ENCODE measurements at regions not wholly inside any gene's neighbourhood (a gene's known extent, or its start where the extent isn't known, plus 50 kb on each side); places are given as distances from the start of the nearest gene placed in this dataset.

- Histone ChIP-seq H3K27ac (ENCODE audit: low read depth in 1 of 2, low read length in 2 of 2) (no peak overlapping the region), H3K4me1 (ENCODE audit: control insufficient read depth in 1 of 2, insufficient read depth in 2 of 2, low read length in 2 of 2) (peaks cover 0 to 3% of the 10 kb centered on the region in 2 donors), H3K9me3 (ENCODE audit: control insufficient read depth, low read length) (no peaks in the 10 kb centered on the region), H3K36me3 (ENCODE audit: control insufficient read depth in 1 of 2, insufficient read depth in 2 of 2, low read length in 1 of 2) (no peaks in the 10 kb centered on the region), H3K27me3 (ENCODE audit: control insufficient read depth in 1 of 2, insufficient read depth in 2 of 2, low read length in 1 of 2) (no peaks in the 10 kb centered on the region), H3K4me3 (ENCODE audit: low read length in 2 of 2) (no peak overlapping the region)
- intact Hi-C loops (cut with DNase I), result no loop called here
- no peak for ATAC-seq (ENCODE audit: low FRiP score)
- WGBS, 2 donors, result 93% methylated on average over 6 of the region's 6 CpGs
- no peak for DNase-seq
These were observed 194.6 kb upstream of the PHYHIPL start for GRCh38 chr10:58981846-58982245.

GRCh38 chr10:58982470-58983239, 193.8 kb upstream of the PHYHIPL start:
- DNase-seq (no peak), ATAC-seq (ENCODE audit: low FRiP score) (peak; percentile 67)
- no peak overlapping the region for H3K4me3 ChIP-seq (ENCODE audit: low read length in 2 of 2)
- H3K27me3 ChIP-seq (ENCODE audit: control insufficient read depth in 1 of 2, insufficient read depth in 2 of 2, low read length in 1 of 2), result no peaks in the 10 kb centered on the region
- H3K27ac ChIP-seq (ENCODE audit: low read depth in 1 of 2, low read length in 2 of 2), result no peak overlapping the region
- H3K9me3 ChIP-seq (ENCODE audit: control insufficient read depth, low read length), result no peaks in the 10 kb centered on the region
- 61 to 68% methylated on average over 3 of the region's 3 CpGs for WGBS, 2 donors
- peaks cover 0 to 3% of the 10 kb centered on the region in 2 donors for H3K4me1 ChIP-seq (ENCODE audit: control insufficient read depth in 1 of 2, insufficient read depth in 2 of 2, low read length in 2 of 2)
- H3K36me3 ChIP-seq (ENCODE audit: control insufficient read depth in 1 of 2, insufficient read depth in 2 of 2, low read length in 1 of 2), result no peaks in the 10 kb centered on the region
- intact Hi-C loops (cut with DNase I), result no loop called here

- ATAC-seq (ENCODE audit: low FRiP score) (no peak), DNase-seq (no peak)
- WGBS, 2 donors, result 91 to 92% methylated on average over 3 of the region's 3 CpGs
- intact Hi-C loops (cut with DNase I), result no loop called here
- Histone ChIP-seq H3K9me3 (ENCODE audit: control insufficient read depth, low read length) (no peaks in the 10 kb centered on the region), H3K4me1 (ENCODE audit: control insufficient read depth in 1 of 2, insufficient read depth in 2 of 2, low read length in 2 of 2) (peaks cover 0 to 3% of the 10 kb centered on the region in 2 donors), H3K27ac (ENCODE audit: low read depth in 1 of 2, low read length in 2 of 2) (no peak overlapping the region), H3K4me3 (ENCODE audit: low read length in 2 of 2) (no peak overlapping the region), H3K36me3 (ENCODE audit: control insufficient read depth in 1 of 2, insufficient read depth in 2 of 2, low read length in 1 of 2) (no peaks in the 10 kb centered on the region), H3K27me3 (ENCODE audit: control insufficient read depth in 1 of 2, insufficient read depth in 2 of 2, low read length in 1 of 2) (no peaks in the 10 kb centered on the region)
These were observed 191.2 kb upstream of the PHYHIPL start for GRCh38 chr10:58985216-58985615.

- WGBS, 2 donors, result 95 to 97% methylated on average over 2 of the region's 2 CpGs
- ATAC-seq (ENCODE audit: low FRiP score) (no peak), DNase-seq (no peak)
- Histone ChIP-seq H3K4me3 (ENCODE audit: low read length in 2 of 2) (no peak overlapping the region), H3K27ac (ENCODE audit: low read depth in 1 of 2, low read length in 2 of 2) (no peak overlapping the region), H3K36me3 (ENCODE audit: control insufficient read depth in 1 of 2, insufficient read depth in 2 of 2, low read length in 1 of 2) (no peaks in the 10 kb centered on the region), H3K4me1 (ENCODE audit: control insufficient read depth in 1 of 2, insufficient read depth in 2 of 2, low read length in 2 of 2) (peaks cover 0 to 4% of the 10 kb centered on the region in 2 donors), H3K27me3 (ENCODE audit: control insufficient read depth in 1 of 2, insufficient read depth in 2 of 2, low read length in 1 of 2) (no peaks in the 10 kb centered on the region), H3K9me3 (ENCODE audit: control insufficient read depth, low read length) (no peaks in the 10 kb centered on the region)
- intact Hi-C loops (cut with DNase I), result no loop called here
These were observed 186.9 kb upstream of the PHYHIPL start for GRCh38 chr10:58989486-58990039.

GRCh38 chr10:58990693-58991092, 185.8 kb upstream of the PHYHIPL start:
- Histone ChIP-seq H3K9me3 (ENCODE audit: control insufficient read depth, low read length) (no peaks in the 10 kb centered on the region), H3K27ac (ENCODE audit: low read depth in 1 of 2, low read length in 2 of 2) (no peak overlapping the region), H3K4me3 (ENCODE audit: low read length in 2 of 2) (no peak overlapping the region), H3K36me3 (ENCODE audit: control insufficient read depth in 1 of 2, insufficient read depth in 2 of 2, low read length in 1 of 2) (no peaks in the 10 kb centered on the region), H3K4me1 (ENCODE audit: control insufficient read depth in 1 of 2, insufficient read depth in 2 of 2, low read length in 2 of 2) (peaks cover 0 to 4% of the 10 kb centered on the region in 2 donors), H3K27me3 (ENCODE audit: control insufficient read depth in 1 of 2, insufficient read depth in 2 of 2, low read length in 1 of 2) (no peaks in the 10 kb centered on the region)
- WGBS, 2 donors, result 94 to 96% methylated on average over 2 of the region's 2 CpGs
- DNase-seq (no peak), ATAC-seq (ENCODE audit: low FRiP score) (no peak)
- intact Hi-C loops (cut with DNase I), result no loop called here

- DNase-seq, result no peak
- Histone ChIP-seq H3K4me3 (ENCODE audit: low read length in 2 of 2) (no peak overlapping the region), H3K4me1 (ENCODE audit: control insufficient read depth in 1 of 2, insufficient read depth in 2 of 2, low read length in 2 of 2) (peaks cover 0 to 4% of the 10 kb centered on the region in 2 donors), H3K27me3 (ENCODE audit: control insufficient read depth in 1 of 2, insufficient read depth in 2 of 2, low read length in 1 of 2) (no peaks in the 10 kb centered on the region), H3K36me3 (ENCODE audit: control insufficient read depth in 1 of 2, insufficient read depth in 2 of 2, low read length in 1 of 2) (no peaks in the 10 kb centered on the region), H3K27ac (ENCODE audit: low read depth in 1 of 2, low read length in 2 of 2) (no peak overlapping the region), H3K9me3 (ENCODE audit: control insufficient read depth, low read length) (no peaks in the 10 kb centered on the region)
- intact Hi-C loops (cut with DNase I), result no loop called here
- ATAC-seq (ENCODE audit: low FRiP score), result no peak
These were observed 184.6 kb upstream of the PHYHIPL start for GRCh38 chr10:58991856-58992255.

GRCh38 chr10:58992830-58993460, 183.5 kb upstream of the PHYHIPL start:
- ATAC-seq (ENCODE audit: low FRiP score) (no peak), DNase-seq (no peak)
- no peaks in the 10 kb centered on the region for H3K9me3 ChIP-seq (ENCODE audit: control insufficient read depth, low read length)
- H3K36me3 ChIP-seq (ENCODE audit: control insufficient read depth in 1 of 2, insufficient read depth in 2 of 2, low read length in 1 of 2), result no peaks in the 10 kb centered on the region
- no peak overlapping the region for H3K27ac ChIP-seq (ENCODE audit: low read depth in 1 of 2, low read length in 2 of 2)
- 46 to 54% methylated on average over 4 of the region's 4 CpGs for WGBS, 2 donors
- intact Hi-C loops (cut with DNase I), result no loop called here
- H3K4me1 ChIP-seq (ENCODE audit: control insufficient read depth in 1 of 2, insufficient read depth in 2 of 2, low read length in 2 of 2), result peaks cover 0 to 4% of the 10 kb centered on the region in 2 donors
- no peak overlapping the region for H3K4me3 ChIP-seq (ENCODE audit: low read length in 2 of 2)
- H3K27me3 ChIP-seq (ENCODE audit: control insufficient read depth in 1 of 2, insufficient read depth in 2 of 2, low read length in 1 of 2), result no peaks in the 10 kb centered on the region

GRCh38 chr10:58993480-58994221, 182.8 kb upstream of the PHYHIPL start:
- no peaks in the 10 kb centered on the region for H3K9me3 ChIP-seq (ENCODE audit: control insufficient read depth, low read length)
- H3K27ac ChIP-seq (ENCODE audit: low read depth in 1 of 2, low read length in 2 of 2), result no peak overlapping the region
- no peaks in the 10 kb centered on the region for H3K36me3 ChIP-seq (ENCODE audit: control insufficient read depth in 1 of 2, insufficient read depth in 2 of 2, low read length in 1 of 2)
- H3K4me3 ChIP-seq (ENCODE audit: low read length in 2 of 2), result no peak overlapping the region
- peaks cover 0 to 4% of the 10 kb centered on the region in 2 donors for H3K4me1 ChIP-seq (ENCODE audit: control insufficient read depth in 1 of 2, insufficient read depth in 2 of 2, low read length in 2 of 2)
- ATAC-seq (ENCODE audit: low FRiP score) (no peak), DNase-seq (no peak)
- WGBS, 2 donors, result 48 to 50% methylated on average over 7 of the region's 7 CpGs
- H3K27me3 ChIP-seq (ENCODE audit: control insufficient read depth in 1 of 2, insufficient read depth in 2 of 2, low read length in 1 of 2), result no peaks in the 10 kb centered on the region
- intact Hi-C loops (cut with DNase I), result no loop called here

All from aorta (tissue), 5 donors.